GM18502 (cell line): ENCODE measurements at regions not wholly inside any gene's neighbourhood (a gene's known extent, or its start where the extent isn't known, plus 50 kb on each side); places are given as distances from the start of the nearest gene placed in this dataset.

Source experiments
- ATAC-seq: cut with Tn5 transposase; IDR thresholded peaks from one replicate; pipeline ENCODE4 v1.9.1; 2021; ENCODE audit warnings: mild to moderate bottlenecking; ENCODE audit not compliant: unreplicated experiment, poor library complexity

- ATAC-seq: no peak
These were observed 1225.5 kb downstream of the TBC1D22A start for GRCh38 chr22:47987885-47988515.

- no peak for ATAC-seq
These were observed 1213.8 kb downstream of the TBC1D22A start for GRCh38 chr22:47976219-47976618.

- no peak for ATAC-seq
These were observed 1205.4 kb downstream of the TBC1D22A start for GRCh38 chr22:47967831-47968230.

- ATAC-seq: no peak
These were observed 1203.9 kb downstream of the TBC1D22A start for GRCh38 chr22:47966316-47966715.

GRCh38 chr22:47965896-47966295, 1203.4 kb downstream of the TBC1D22A start:
- ATAC-seq: no peak

- no peak for ATAC-seq
These were observed 1202.6 kb downstream of the TBC1D22A start for GRCh38 chr22:47965066-47965465.

GRCh38 chr22:47963660-47964059, 1201.2 kb downstream of the TBC1D22A start:
- no peak for ATAC-seq

- ATAC-seq: no peak
These were observed 1195.2 kb downstream of the TBC1D22A start for GRCh38 chr22:47957649-47958048.

- no peak for ATAC-seq
These were observed 1191.7 kb downstream of the TBC1D22A start for GRCh38 chr22:47954107-47954506.

GRCh38 chr22:47944941-47945340, 1182.5 kb downstream of the TBC1D22A start:
- ATAC-seq: no peak

- ATAC-seq: no peak
These were observed 1181.6 kb downstream of the TBC1D22A start for GRCh38 chr22:47943729-47944700.

GRCh38 chr22:47940211-47940610, 1177.8 kb downstream of the TBC1D22A start:
- no peak for ATAC-seq

- ATAC-seq: no peak
These were observed 1171.4 kb downstream of the TBC1D22A start for GRCh38 chr22:47933891-47934290.

GRCh38 chr22:47933226-47933625, 1170.8 kb downstream of the TBC1D22A start:
- ATAC-seq: no peak

- no peak for ATAC-seq
These were observed 1167.3 kb downstream of the TBC1D22A start for GRCh38 chr22:47929646-47930185.

GRCh38 chr22:47929073-47929472, 1166.6 kb downstream of the TBC1D22A start:
- ATAC-seq: no peak

GRCh38 chr22:47928631-47929030, 1166.2 kb downstream of the TBC1D22A start:
- no peak for ATAC-seq

GRCh38 chr22:47927648-47928210, 1165.3 kb downstream of the TBC1D22A start:
- ATAC-seq: no peak

- no peak for ATAC-seq
These were observed 1160.6 kb downstream of the TBC1D22A start for GRCh38 chr22:47923011-47923427.

GRCh38 chr22:47921906-47922305, 1159.5 kb downstream of the TBC1D22A start:
- ATAC-seq: no peak
